ENCODE measurements at regions not wholly inside any gene's neighbourhood (a gene's known extent, or its start where the extent isn't known, plus 50 kb on each side); places are given as distances from the start of the nearest gene placed in this dataset.

DNA sequence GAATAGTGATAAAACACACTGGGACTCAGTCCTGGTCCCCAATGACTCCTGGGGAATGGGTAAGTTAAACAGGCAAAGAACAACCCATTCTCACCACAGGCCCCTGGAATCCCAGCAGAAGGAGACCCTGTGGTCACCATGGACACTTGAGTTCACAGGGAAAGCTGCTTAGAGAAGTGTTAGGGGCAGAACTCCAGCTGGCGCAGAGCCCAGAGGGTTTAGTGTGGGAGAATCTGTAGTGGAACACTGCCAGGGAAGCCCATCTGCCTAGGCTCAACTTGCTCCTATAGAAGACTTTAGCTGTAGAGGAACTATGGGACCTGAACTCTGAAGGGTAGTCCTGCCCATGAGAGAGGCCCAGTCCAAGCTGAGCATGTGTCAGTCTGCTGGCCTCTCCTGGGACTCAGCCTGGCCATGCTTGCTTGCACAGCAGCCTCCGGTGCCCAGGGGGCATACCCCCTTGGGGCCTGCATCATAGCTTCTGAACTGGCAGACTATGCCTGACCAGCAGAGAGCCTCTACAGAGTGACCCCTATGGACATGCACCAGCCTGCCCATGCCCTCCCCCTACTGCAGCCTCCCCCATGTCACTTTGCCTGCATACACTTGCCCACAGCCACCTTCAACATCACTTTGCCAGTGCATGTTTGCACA is 343.5 kb downstream of the IDS start:
- no peak for DNase-seq (ENCODE audit: low read depth in 2 of 2, low spot score in 1 of 2)

DNA sequence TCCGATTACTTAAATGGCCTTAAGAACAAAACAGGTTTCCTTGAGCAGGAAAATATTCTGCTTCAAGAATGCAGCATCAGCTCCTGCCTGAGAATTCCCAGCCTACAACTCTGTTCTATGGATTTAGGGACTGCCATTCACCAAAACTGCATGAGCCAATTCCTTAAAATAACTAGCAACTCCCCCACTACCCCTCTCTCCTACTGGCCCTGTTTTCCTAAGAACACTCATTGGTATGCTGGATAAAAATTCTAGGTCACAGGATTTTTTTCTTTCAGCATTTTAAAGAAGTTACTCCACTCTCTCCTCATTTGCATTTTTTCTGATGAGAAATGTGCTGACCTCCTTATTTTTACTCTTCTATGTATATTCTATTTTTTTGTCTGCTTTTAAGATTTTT is 347.1 kb downstream of the IDS start:
- no peak for DNase-seq (ENCODE audit: low read depth in 2 of 2, low spot score in 1 of 2)

- DNase-seq (ENCODE audit: low read depth in 2 of 2, low spot score in 1 of 2) = no peak
These were observed 352.2 kb downstream of the IDS start for GRCh38 chrX:149152941-149153340.

DNA sequence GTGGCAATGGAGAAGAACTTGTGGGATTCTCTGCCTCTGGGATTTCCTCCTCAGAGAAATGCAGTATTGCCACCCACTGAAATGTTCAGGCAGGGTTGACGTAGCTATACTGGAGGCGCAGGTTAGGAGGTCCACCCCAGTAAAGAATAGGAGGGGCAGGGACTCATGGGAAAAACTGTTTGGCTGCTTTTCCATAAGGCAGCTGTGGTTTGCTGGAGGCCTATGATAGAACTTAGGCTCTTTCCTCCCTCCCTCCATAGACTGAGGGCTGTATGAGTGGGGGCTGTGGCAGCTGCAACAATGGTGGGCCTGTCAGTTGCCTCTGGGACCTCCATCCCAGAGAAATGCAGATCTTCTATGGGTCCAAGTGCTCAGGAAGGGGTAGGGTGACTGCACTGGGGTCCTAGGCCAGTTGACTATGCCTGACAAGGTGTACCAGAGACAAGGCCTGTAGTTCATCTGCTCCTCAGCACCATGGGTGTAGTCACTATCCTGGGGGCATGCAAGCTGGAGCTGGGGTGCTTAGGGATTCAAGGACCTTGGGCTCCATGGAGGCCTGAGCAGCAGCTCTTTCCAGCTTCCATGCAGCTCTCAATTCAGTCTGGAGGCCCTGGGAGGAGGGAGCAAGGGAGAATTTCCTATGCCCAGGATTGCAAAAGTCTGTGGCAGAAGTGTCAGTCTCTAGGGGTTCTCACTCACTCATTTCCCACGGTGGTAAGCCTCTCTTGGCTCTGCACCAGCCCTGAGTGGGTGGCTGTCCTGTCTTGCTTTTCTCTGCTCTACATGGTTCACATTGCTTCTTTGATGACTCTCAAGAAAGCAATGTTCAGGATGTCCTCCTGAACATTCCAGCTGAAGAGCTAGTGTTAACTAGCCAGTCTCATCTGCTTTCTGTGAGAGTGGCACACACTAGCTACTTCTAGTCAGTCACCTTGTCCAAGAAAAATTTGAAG is 353.0 kb downstream of the IDS start:
- no peak for DNase-seq (ENCODE audit: low read depth in 2 of 2, low spot score in 1 of 2)

GRCh38 chrX:149145845-149146285 is 359.2 kb downstream of the IDS start:
- DNase-seq (ENCODE audit: low read depth in 2 of 2, low spot score in 1 of 2) = no peak

DNA sequence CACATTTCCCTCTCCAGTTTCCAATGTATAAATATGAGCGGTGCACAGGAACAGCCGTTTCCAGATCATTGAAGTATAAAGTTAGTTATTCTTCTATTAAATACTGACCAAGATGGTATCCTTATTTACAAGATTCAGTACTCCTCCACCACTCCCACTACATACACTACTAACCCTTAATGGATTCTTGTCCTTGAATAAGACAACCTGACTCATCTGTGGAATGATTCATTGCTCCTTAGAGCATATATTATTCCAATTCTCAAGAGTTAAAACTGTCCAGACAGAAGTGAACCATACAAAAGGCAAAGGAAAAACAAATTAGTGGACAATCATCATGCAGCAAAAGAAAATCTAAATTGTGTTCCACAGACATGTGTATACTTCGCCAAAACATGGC is 373.3 kb downstream of the IDS start:
- no peak for DNase-seq (ENCODE audit: low read depth in 2 of 2, low spot score in 1 of 2)

- no peak for DNase-seq (ENCODE audit: low read depth in 2 of 2, low spot score in 1 of 2)
These were observed 375.3 kb downstream of the IDS start for GRCh38 chrX:149129767-149130166.

DNA sequence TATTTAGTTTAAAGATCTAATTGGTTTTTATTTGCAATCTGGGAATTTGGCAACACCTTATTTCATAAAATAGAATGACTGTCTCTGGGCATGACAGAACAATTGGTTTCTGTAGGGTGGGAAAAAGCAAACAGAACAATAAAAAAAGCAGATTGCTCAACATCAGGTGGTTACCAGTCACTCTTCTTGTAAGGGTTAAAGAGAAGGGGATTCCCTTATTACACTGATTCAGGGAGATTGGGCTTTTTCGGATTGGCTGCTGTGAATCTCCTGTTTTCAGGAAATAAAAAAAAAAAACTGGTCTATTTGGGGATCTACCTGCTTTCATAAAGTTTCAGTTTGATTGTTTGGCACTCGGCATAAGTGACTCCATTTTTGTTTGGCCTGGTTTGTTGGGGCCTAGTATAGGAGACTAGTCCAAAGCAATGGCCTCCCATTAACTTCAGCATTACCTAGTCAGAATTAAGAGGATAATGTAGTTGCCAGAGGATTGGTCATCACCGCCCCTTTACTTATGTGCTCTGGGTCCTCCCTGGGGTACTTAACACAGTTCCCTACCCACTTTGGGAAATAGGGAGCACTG is 380.5 kb downstream of the IDS start:
- DNase-seq (ENCODE audit: low read depth in 2 of 2, low spot score in 1 of 2) = no peak

- no peak for DNase-seq (ENCODE audit: low read depth in 2 of 2, low spot score in 1 of 2)
These were observed 383.7 kb downstream of the IDS start for GRCh38 chrX:149121206-149121920.

DNA sequence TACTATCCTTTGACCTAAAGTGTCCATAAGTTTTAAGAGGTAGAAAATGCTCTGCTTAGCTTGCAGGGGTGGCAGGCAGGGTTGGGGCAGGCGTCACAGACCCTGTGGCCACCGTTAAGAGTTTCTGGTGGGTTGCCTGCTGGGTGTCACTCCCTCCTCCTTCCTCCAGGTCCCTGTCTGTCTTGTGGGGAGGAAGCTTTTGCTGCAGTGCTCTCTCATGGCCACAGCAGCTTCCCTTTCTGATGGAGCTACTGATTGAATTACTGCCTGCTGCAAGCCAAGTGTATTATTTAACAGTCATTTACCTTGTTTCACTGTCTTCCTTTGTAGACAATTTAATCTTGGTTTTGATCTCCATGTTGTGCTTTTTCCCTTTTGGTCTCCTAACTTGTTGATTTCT is 384.6 kb downstream of the IDS start:
- no peak for DNase-seq (ENCODE audit: low read depth in 2 of 2, low spot score in 1 of 2)

GRCh38 chrX:149114874-149115273 is 390.2 kb downstream of the IDS start:
- DNase-seq (ENCODE audit: low read depth in 2 of 2, low spot score in 1 of 2) = no peak

DNA sequence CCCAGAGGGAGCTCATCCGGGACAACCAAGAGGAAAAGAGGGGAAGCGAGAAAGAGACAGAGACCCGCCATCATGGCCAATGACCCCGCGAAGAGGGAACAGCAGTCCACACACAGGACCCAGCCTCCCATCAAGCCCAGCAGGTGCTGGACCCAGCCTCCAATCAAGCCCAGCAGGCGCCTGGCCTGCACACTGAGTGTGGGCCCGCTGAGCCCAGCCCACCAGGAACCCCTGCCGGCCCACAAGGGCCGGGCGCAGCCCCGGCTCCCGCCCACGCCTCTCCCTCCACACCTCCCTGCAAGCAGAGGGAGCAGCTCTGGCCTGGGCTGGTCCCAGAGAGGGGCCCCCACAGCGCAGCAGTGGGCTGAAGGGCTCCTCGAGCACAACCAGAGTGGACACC is 391.1 kb downstream of the IDS start:
- DNase-seq (ENCODE audit: low read depth in 2 of 2, low spot score in 1 of 2) = no peak

GRCh38 chrX:149097786-149098185 is 407.3 kb downstream of the IDS start:
- no peak for DNase-seq (ENCODE audit: low read depth in 2 of 2, low spot score in 1 of 2)

- no peak for DNase-seq (ENCODE audit: low read depth in 2 of 2, low spot score in 1 of 2)
These were observed 412.9 kb downstream of the IDS start for GRCh38 chrX:149092179-149092578.

- DNase-seq (ENCODE audit: low read depth in 2 of 2, low spot score in 1 of 2) = no peak
These were observed 425.2 kb downstream of the IDS start for GRCh38 chrX:149079805-149080406.

GRCh38 chrX:149074398-149074797 is 430.7 kb downstream of the IDS start:
- no peak for DNase-seq (ENCODE audit: low read depth in 2 of 2, low spot score in 1 of 2)

- no peak for DNase-seq (ENCODE audit: low read depth in 2 of 2, low spot score in 1 of 2)
These were observed 431.6 kb downstream of the IDS start for GRCh38 chrX:149073479-149073878.

DNA sequence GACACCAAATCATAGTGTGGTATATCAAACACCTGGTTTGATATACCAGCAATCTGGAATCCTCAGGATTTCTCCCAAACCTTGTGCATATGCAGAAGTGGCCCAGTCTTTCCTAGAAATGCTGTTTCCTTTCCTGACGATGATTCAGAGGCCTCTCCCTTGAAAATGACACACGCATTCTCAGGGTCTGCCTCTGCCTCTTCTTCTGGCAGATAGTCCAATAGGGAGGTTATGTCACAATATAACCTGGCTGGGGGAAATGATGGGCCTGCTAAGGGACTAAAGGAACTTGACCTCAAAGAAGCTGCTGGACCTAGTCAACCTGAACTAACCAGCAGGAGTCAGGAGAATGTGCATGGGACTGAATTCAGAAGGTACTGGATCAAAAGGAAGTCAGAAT is 435.2 kb downstream of the IDS start:
- no peak for DNase-seq (ENCODE audit: low read depth in 2 of 2, low spot score in 1 of 2)

DNA sequence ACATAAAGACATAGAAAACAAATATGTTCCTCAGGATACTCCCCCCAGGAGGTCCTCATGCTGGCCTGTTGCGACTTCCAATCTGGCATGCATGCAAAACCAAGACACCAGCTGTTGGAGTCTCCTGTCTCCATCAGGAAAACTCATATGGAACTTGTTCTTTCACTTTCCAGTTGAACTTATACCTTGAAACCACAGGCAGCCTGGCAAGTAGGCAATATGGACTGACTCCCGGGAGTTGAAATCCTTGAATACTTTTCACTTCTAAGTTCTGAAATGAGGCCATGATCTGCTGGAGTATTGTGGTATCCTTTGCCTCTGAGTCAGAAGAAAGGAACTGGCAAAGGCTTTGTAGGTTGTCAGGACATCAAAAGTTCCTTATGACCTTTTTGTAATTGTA is 444.2 kb downstream of the IDS start:
- DNase-seq (ENCODE audit: low read depth in 2 of 2, low spot score in 1 of 2) = no peak

Data from stimulated activated CD8-positive, alpha-beta memory T cell treated with anti-CD3 and anti-CD28 coated beads, Interleukin-4, amount 100 ng/mL, for 1 hour (primary cell).